Kidney epithelial cell (primary cell): ENCODE measurements at regions not wholly inside any gene's neighbourhood (a gene's known extent, or its start where the extent isn't known, plus 50 kb on each side); places are given as distances from the start of the nearest gene placed in this dataset.

Source experiments
- DNase-seq: peaks from one replicate; pipeline ENCODE4 v3.0.0-alpha.2; 2010; ENCODE audit warnings: low read depth
- H3K27me3 ChIP-seq: 2 replicates; pipeline ENCODE4 v1.6.0; 2011; ENCODE audit warnings: low read length; ENCODE audit not compliant: control insufficient read depth, insufficient read depth
- H3K36me3 ChIP-seq: 2 replicates; pipeline ENCODE4 v1.5.1; 2011; ENCODE audit warnings: low read length; ENCODE audit not compliant: control insufficient read depth, insufficient read depth
- H3K4me3 ChIP-seq: 2 replicates; pipeline ENCODE4 v1.5.1; 2011; ENCODE audit warnings: low read depth, mild to moderate bottlenecking, control low read depth, low read length
- TF ChIP-seq, protein P1 (sequence below): IDR thresholded peaks from 2 replicates; pipeline ENCODE4 v1.5.1; 2011; ENCODE audit warnings: mild to moderate bottlenecking, moderate library complexity, low read length, control low read depth, inconsistent platforms; ENCODE audit not compliant: insufficient read depth, poor library complexity, severe bottlenecking

DNA sequence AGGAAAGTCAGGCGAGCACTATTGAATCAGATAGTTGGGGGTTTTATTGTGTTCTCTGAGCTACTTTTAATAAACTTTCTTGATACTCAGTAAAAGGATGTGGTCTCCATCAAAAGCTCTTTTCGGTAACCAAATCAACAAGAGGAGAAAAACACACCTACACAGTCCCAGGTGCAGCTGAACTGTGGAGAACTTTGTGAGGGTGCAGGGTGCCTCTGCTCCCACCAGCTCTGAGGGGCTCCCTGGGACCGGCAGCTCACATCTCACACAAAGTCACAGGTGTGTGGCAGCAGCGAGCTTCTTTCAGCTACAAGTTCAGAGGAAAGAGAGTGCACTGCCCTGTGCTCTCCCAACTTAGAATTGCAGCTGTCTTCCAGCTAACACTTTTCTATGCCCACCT, 650.4 kb downstream of the RNF144A start:
- no peak for DNase-seq
- H3K36me3 ChIP-seq: no peaks in the 10 kb centered on the region
- TF ChIP-seq, protein P1, sequence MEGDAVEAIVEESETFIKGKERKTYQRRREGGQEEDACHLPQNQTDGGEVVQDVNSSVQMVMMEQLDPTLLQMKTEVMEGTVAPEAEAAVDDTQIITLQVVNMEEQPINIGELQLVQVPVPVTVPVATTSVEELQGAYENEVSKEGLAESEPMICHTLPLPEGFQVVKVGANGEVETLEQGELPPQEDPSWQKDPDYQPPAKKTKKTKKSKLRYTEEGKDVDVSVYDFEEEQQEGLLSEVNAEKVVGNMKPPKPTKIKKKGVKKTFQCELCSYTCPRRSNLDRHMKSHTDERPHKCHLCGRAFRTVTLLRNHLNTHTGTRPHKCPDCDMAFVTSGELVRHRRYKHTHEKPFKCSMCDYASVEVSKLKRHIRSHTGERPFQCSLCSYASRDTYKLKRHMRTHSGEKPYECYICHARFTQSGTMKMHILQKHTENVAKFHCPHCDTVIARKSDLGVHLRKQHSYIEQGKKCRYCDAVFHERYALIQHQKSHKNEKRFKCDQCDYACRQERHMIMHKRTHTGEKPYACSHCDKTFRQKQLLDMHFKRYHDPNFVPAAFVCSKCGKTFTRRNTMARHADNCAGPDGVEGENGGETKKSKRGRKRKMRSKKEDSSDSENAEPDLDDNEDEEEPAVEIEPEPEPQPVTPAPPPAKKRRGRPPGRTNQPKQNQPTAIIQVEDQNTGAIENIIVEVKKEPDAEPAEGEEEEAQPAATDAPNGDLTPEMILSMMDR: no peak
- no peaks in the 10 kb centered on the region for H3K27me3 ChIP-seq
- no peak overlapping the region for H3K4me3 ChIP-seq

DNA sequence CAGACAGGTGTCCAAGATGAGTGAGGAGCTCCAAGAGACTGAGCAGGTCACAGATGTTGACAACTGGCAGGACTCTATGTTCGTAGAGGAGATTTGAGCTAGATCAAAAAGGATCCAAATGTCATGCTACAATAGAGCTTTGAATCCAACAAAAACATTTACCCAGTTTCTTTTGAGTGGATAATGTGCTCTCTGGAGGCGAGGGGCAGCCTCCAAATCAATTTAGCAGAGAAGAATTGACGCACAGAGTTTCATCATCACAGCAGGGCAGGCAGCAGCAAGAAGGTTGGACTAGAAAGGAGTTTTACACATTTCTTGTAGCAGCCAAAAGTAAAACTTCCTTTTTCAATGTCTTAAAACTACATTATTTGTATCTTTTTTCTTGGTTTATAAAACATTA, 653.0 kb downstream of the RNF144A start:
- no peak for DNase-seq
- Histone ChIP-seq H3K36me3 (no peaks in the 10 kb centered on the region), H3K27me3 (no peaks in the 10 kb centered on the region), H3K4me3 (no peak overlapping the region)
- TF ChIP-seq, protein P1: no peak

DNA sequence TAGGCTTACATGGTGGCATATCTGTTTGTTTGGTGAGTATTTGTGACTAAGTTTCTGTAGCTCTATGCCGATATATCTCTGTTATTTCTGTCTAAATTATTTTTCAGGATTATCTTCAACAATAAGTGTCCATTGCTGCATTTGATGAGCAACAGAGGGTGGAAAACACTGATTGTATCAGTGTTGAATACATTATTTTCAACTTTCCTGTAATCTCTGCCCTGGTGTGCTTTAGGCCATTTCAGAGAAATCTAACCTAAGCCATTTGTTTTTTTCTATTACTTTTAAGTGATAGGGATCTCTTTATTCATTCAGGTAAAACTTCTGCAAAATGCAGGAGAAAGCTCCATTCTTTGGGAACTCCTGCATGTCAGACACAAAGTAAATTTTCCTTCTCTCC, 654.5 kb downstream of the RNF144A start:
- DNase-seq: no peak
- Histone ChIP-seq H3K36me3 (no peaks in the 10 kb centered on the region), H3K27me3 (no peaks in the 10 kb centered on the region), H3K4me3 (no peak overlapping the region)
- TF ChIP-seq, protein P1: no peak

DNA sequence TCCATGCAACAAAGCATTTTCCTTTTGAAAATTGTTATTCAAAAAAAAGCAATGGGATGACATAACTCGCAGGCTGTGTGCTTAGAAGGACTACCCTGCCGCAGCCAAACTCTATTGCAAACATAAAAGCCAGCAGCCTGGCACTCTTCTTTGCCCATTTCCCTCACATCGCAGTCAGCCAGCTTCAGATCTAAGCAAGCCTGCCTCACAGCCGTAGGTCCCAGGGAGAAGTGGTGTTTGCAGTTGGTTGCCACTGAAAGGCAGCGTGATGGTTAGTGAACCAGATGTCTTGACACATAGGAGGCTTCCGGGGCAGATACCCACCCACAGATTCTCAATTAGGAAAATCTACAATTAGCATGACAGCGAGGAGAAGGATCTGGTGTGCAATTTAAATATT, 655.2 kb downstream of the RNF144A start:
- no peak for DNase-seq
- no peak overlapping the region for H3K4me3 ChIP-seq
- H3K36me3 ChIP-seq: no peaks in the 10 kb centered on the region
- TF ChIP-seq, protein P1: no peak
- no peaks in the 10 kb centered on the region for H3K27me3 ChIP-seq

DNA sequence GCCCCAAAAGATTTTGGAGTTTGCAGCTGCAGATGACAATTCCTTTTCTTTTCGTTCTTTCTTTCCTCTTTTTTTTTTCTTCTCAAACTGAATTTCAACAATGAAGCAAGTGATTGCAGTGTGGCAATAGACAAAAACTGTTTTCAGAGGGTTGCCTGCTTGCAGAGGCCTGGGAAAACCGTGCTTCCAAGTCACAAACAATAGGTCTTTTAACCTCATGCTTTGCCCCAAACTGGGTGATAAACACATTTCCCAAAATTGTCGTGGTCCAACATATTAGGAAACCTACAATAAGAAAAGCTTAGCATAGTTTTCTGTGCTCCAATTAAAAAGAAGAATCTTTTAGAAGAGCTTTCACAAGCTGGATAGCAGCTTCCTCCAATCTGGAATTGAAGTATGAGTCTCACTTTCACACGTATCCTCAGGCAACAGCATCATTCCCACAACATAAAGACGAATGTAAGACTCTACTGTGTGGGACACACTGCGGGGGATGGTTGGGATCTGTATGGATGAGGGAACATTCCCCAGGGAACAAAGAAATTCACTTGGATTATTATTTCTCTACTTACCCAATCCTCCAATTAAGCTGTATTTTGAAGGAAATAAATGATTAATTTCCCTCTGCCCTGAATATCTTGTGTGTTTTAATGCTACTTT, 656.1 kb downstream of the RNF144A start:
- DNase-seq: no peak
- no peaks in the 10 kb centered on the region for H3K36me3 ChIP-seq
- no peak overlapping the region for H3K4me3 ChIP-seq
- TF ChIP-seq, protein P1: no peak
- no peaks in the 10 kb centered on the region for H3K27me3 ChIP-seq

DNA sequence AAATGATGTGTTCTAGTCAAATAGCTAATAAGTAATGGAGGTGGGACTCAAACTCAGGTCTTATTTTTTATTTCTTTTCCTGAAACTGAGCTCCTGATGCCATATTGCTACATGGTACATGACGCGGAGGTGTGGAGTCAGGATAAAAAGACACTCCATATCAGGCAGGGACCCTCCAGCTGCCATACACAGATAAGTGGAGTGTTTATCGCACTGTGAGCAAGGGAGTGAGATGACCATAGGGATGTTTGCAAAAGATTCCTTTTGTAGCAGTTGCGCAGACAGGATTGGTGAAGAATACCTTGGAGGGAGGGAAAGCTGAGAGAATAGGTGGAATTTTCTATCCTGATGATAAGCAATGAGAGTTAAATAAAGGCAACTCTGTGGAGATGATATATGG, 657.2 kb downstream of the RNF144A start:
- Histone ChIP-seq H3K36me3 (no peaks in the 10 kb centered on the region), H3K4me3 (no peak overlapping the region), H3K27me3 (no peaks in the 10 kb centered on the region)
- TF ChIP-seq, protein P1: no peak
- no peak for DNase-seq
